ENCODE measurements at regions not wholly inside any gene's neighbourhood (a gene's known extent, or its start where the extent isn't known, plus 50 kb on each side); places are given as distances from the start of the nearest gene placed in this dataset.

DNA sequence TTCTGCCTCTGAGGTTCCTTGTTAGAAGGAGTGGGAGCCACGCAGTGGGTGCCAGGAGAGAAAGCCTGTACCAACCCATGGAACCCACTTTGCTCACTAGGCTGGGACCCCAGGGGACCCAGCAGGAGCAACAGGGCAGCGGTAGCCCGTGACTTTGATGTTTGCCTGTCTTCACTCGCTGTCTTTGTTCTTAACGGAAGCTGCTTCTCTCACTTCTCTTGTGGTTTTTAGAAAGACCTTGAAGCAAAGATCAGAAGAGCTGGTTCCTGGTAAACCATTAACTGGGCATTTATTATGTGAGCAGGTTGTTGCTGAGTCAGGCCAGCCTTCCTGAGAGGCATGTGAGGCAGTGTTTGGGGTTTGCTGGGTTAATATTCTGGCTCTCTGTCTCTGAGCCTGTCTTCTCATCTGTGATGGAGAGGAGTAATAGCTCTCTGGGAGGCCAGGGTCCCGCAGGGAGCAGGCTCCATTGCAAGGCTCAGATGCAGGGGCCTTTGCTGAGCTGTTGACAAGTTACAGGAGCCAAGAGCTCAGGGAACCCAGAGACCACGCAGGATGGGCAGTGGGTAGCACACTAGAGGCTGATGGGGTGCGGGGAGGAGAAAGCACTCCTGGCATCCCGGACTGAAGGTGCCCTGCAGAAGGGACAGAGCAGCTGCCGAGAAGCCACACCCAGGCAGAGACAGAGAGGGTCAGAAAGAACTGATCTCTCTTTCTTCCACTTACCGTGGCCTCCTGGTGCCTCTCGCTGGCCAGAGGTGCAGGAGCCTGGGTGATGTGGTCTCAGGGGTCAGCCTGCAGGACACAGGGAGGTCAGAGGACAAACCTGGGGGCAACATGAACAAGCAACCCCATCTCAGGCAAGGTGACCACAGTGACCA is 367.5 kb upstream of the C1orf174 start:
- TF ChIP-seq CTCF (IDR thresholded peaks at IDR 0.05; ENCODE audit: low read depth, low read length) (no peak), EZH2phosphoT487 (IDR thresholded peaks at IDR 0.05; ENCODE audit: low read depth) (no peak)
